ENCODE measurements at regions not wholly inside any gene's neighbourhood (a gene's known extent, or its start where the extent isn't known, plus 50 kb on each side); places are given as distances from the start of the nearest gene placed in this dataset.

DNA sequence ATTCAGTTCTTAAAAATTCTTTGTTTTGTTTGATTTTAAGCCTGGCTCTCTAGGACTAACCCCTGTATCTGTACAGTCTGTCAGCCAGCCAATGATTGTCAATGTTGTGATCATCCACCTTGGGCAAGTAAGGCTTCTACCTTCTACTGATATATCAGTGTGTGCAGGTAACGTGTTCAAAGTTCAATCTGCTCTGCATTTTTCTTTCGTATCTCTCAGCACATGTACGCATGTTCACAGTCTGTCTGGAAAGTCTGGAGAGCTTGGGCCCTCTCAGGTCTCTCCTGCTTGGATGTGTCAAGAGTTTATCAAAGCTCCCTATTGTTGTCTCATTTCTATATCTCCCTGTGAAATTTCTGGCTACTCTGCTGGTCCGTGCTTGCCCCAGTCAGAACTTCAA lies 138.6 kb upstream of the VRK1 start:
- no peak for DNase-seq (ENCODE audit: low read depth in 6 of 9, low spot score in 9 of 9)
- no peak overlapping the region for H3K4me3 ChIP-seq (ENCODE audit: low read length in 2 of 2)
- no peaks in the 10 kb centered on the region for H3K36me3 ChIP-seq (ENCODE audit: control insufficient read depth in 2 of 2, insufficient read depth in 2 of 2, low read length in 1 of 2)
- WGBS: 95% methylated on average over 4 of the region's 4 CpGs
- no peaks in the 10 kb centered on the region for H3K4me1 ChIP-seq (ENCODE audit: control insufficient read depth in 2 of 2, insufficient read depth in 2 of 2, low read length in 2 of 2)
- H3K27me3 ChIP-seq (ENCODE audit: control insufficient read depth in 2 of 2, insufficient read depth in 1 of 2, low read length in 1 of 2): peaks cover 0 to 13% of the 10 kb centered on the region in 2 donors
- no peak overlapping the region for H3K27ac ChIP-seq (ENCODE audit: low read depth in 1 of 2, low read length in 1 of 2)
- no peaks in the 10 kb centered on the region for H3K9me3 ChIP-seq (ENCODE audit: control insufficient read depth in 2 of 2, insufficient read depth in 1 of 2, low read length in 1 of 2)

GRCh38 chr14:96660123-96660522 lies 137.1 kb upstream of the VRK1 start:
- H3K4me3 ChIP-seq (ENCODE audit: low read length in 2 of 2): no peak overlapping the region
- H3K27me3 ChIP-seq (ENCODE audit: control insufficient read depth in 2 of 2, insufficient read depth in 1 of 2, low read length in 1 of 2): peaks cover 0 to 14% of the 10 kb centered on the region in 2 donors
- DNase-seq (ENCODE audit: low read depth in 6 of 9, low spot score in 9 of 9): no peak
- H3K4me1 ChIP-seq (ENCODE audit: control insufficient read depth in 2 of 2, insufficient read depth in 2 of 2, low read length in 2 of 2): no peaks in the 10 kb centered on the region
- H3K9me3 ChIP-seq (ENCODE audit: control insufficient read depth in 2 of 2, insufficient read depth in 1 of 2, low read length in 1 of 2): no peaks in the 10 kb centered on the region
- WGBS: 84% methylated on average over 1 of the region's 1 CpG
- H3K27ac ChIP-seq (ENCODE audit: low read depth in 1 of 2, low read length in 1 of 2): no peak overlapping the region
- H3K36me3 ChIP-seq (ENCODE audit: control insufficient read depth in 2 of 2, insufficient read depth in 2 of 2, low read length in 1 of 2): no peaks in the 10 kb centered on the region

DNA sequence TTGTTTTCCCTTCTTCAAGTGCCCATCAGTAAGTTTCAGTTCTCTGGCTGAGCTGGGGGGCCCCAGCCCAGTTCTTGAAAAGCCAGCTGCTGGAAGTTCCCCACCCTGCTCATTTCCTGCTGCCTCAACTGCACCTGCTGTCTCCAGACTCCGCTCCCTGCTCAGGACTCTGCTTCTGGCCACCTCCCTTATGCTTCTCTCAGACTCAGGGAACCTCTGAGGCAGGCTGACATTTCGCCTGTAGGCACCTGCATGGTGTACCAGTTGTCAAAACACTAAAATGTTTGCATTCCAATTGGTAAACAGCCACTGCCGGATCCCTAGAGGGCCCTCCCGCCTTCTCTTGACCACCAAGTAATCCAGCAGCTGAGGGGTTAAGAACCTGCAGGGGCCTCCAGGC lies 136.5 kb upstream of the VRK1 start:
- Histone ChIP-seq H3K4me3 (ENCODE audit: low read length in 2 of 2) (no peak overlapping the region), H3K27me3 (ENCODE audit: control insufficient read depth in 2 of 2, insufficient read depth in 1 of 2, low read length in 1 of 2) (peaks cover 0 to 15% of the 10 kb centered on the region in 2 donors), H3K4me1 (ENCODE audit: control insufficient read depth in 2 of 2, insufficient read depth in 2 of 2, low read length in 2 of 2) (no peaks in the 10 kb centered on the region), H3K27ac (ENCODE audit: low read depth in 1 of 2, low read length in 1 of 2) (no peak overlapping the region), H3K36me3 (ENCODE audit: control insufficient read depth in 2 of 2, insufficient read depth in 2 of 2, low read length in 1 of 2) (no peaks in the 10 kb centered on the region), H3K9me3 (ENCODE audit: control insufficient read depth in 2 of 2, insufficient read depth in 1 of 2, low read length in 1 of 2) (no peaks in the 10 kb centered on the region)
- WGBS: 85% methylated on average over 4 of the region's 4 CpGs
- DNase-seq (ENCODE audit: low read depth in 6 of 9, low spot score in 9 of 9): no peak

DNA sequence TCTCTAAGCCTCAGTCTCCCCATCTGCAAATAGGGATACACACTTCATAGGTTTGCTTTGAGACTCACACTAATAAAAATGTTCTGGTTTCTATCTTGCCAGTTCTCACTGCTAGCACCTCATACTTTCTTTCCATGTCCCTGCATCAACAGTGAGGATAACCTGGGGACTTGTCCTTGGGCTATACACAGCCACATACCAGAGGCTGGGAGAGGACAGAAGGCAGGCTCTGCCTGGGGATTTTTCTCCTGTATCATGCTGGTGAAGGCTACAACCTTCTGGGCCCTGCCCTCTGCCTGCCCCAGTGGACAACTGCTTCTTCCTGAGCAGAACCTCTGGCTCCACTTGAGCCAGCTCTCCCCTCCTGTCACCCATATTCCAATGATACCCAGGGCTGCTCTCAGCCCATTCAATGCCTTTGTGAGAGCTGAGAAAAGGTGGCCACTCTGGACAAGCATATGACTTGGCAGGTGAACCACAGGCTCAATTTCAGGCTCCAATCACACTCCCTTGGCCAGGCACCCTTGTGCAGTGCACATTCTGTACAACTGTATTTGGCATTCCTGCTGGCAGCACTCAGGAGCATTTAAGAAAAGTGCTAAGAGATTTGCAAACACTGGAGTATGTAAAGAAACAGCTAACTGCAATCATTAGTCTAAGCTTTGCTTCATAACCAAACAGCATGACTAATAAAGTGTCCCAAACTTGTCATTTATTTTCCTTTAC lies 135.8 kb upstream of the VRK1 start:
- H3K4me1 ChIP-seq (ENCODE audit: control insufficient read depth in 2 of 2, insufficient read depth in 2 of 2, low read length in 2 of 2): no peaks in the 10 kb centered on the region
- no peak overlapping the region for H3K27ac ChIP-seq (ENCODE audit: low read depth in 1 of 2, low read length in 1 of 2)
- H3K4me3 ChIP-seq (ENCODE audit: low read length in 2 of 2): no peak overlapping the region
- no peak for DNase-seq (ENCODE audit: low read depth in 6 of 9, low spot score in 9 of 9)
- H3K27me3 ChIP-seq (ENCODE audit: control insufficient read depth in 2 of 2, insufficient read depth in 1 of 2, low read length in 1 of 2): peaks cover 0 to 15% of the 10 kb centered on the region in 2 donors
- H3K36me3 ChIP-seq (ENCODE audit: control insufficient read depth in 2 of 2, insufficient read depth in 2 of 2, low read length in 1 of 2): no peaks in the 10 kb centered on the region
- no peaks in the 10 kb centered on the region for H3K9me3 ChIP-seq (ENCODE audit: control insufficient read depth in 2 of 2, insufficient read depth in 1 of 2, low read length in 1 of 2)

DNA sequence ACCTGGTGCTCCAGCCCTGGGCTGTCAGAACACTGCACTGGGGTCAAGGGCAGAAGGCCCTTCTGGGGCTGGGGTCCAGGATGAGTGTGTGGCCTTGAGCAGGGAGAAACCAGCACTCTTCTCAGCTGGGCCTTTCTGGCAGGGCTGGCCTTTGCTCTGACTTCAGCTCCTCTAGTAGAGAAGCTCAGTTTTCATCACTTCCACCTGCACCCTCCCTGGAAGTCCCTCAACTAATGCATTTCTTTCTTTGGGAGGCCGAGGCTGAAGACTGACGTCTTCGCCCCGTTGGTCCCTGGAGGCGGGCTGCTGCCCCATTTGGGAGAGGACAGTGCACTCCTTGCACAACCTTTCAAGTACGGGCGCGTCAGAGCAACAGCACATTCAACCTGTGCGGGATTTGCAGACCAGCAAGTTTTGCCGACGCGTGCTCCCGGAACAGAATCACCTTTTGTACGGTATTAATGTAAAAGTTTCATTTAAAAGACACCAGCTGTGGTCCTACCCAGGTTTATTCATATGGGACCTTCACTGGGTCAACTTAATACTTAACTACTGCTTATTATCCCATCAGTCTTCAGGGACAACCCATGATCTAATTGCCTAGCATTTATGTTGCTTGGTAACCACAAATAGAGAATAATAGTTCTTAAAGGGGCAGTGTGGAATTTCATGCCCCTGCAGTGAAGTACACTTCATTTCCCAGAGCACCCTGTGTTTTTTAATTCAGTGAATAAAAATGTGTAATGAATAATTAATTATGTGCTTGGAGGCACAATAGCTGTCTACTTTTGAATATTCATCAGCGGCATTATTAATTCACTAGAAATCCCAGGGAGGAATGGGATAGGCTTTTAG lies 134.8 kb upstream of the VRK1 start:
- H3K9me3 ChIP-seq (ENCODE audit: control insufficient read depth in 2 of 2, insufficient read depth in 1 of 2, low read length in 1 of 2): no peaks in the 10 kb centered on the region
- DNase-seq (ENCODE audit: low read depth in 6 of 9, low spot score in 9 of 9): no peak
- no peak overlapping the region for H3K4me3 ChIP-seq (ENCODE audit: low read length in 2 of 2)
- 93% methylated on average over 15 of the region's 15 CpGs for WGBS
- no peak overlapping the region for H3K27ac ChIP-seq (ENCODE audit: low read depth in 1 of 2, low read length in 1 of 2)
- H3K36me3 ChIP-seq (ENCODE audit: control insufficient read depth in 2 of 2, insufficient read depth in 2 of 2, low read length in 1 of 2): no peaks in the 10 kb centered on the region
- no peaks in the 10 kb centered on the region for H3K4me1 ChIP-seq (ENCODE audit: control insufficient read depth in 2 of 2, insufficient read depth in 2 of 2, low read length in 2 of 2)
- H3K27me3 ChIP-seq (ENCODE audit: control insufficient read depth in 2 of 2, insufficient read depth in 1 of 2, low read length in 1 of 2): peaks cover 0 to 15% of the 10 kb centered on the region in 2 donors

- WGBS: 97% methylated on average over 19 of the region's 19 CpGs
- no peaks in the 10 kb centered on the region for H3K4me1 ChIP-seq (ENCODE audit: control insufficient read depth in 2 of 2, insufficient read depth in 2 of 2, low read length in 2 of 2)
- no peaks in the 10 kb centered on the region for H3K9me3 ChIP-seq (ENCODE audit: control insufficient read depth in 2 of 2, insufficient read depth in 1 of 2, low read length in 1 of 2)
- H3K4me3 ChIP-seq (ENCODE audit: low read length in 2 of 2): no peak overlapping the region
- H3K27me3 ChIP-seq (ENCODE audit: control insufficient read depth in 2 of 2, insufficient read depth in 1 of 2, low read length in 1 of 2): peaks cover 0 to 15% of the 10 kb centered on the region in 2 donors
- DNase-seq (ENCODE audit: low read depth in 6 of 9, low spot score in 9 of 9): no peak
- no peak overlapping the region for H3K27ac ChIP-seq (ENCODE audit: low read depth in 1 of 2, low read length in 1 of 2)
- H3K36me3 ChIP-seq (ENCODE audit: control insufficient read depth in 2 of 2, insufficient read depth in 2 of 2, low read length in 1 of 2): no peaks in the 10 kb centered on the region
Observed at GRCh38 chr14:96663076-96663475, 134.1 kb upstream of the VRK1 start.

DNA sequence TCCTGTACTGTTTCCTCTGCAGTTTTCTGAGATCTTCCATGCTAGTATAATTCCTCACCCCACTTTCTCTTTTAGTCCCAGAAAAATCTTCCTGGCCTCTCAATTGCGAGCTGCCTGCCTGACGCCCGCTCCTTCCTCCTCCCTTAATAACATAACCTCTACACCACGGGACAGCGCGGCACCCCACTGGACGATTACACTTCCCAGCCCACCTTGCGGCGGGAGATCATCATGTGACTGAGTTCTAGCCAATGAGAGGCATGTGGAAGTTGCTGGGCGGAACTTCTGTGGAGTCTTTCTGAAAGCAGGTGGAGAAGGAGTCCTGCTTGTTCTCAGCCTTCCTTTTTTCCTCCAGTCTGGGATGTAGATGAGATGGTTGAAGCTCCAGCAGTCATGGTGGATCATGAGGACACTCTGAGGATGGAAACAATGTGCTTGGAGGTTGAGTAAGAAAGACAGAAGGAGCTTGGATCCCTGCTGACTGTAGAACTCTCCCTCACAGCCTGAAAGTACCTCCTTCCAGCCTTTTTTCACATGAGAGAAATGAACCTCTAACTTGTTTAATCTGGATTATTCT lies 133.6 kb upstream of the VRK1 start:
- H3K9me3 ChIP-seq (ENCODE audit: control insufficient read depth in 2 of 2, insufficient read depth in 1 of 2, low read length in 1 of 2): no peaks in the 10 kb centered on the region
- no peaks in the 10 kb centered on the region for H3K36me3 ChIP-seq (ENCODE audit: control insufficient read depth in 2 of 2, insufficient read depth in 2 of 2, low read length in 1 of 2)
- no peaks in the 10 kb centered on the region for H3K4me1 ChIP-seq (ENCODE audit: control insufficient read depth in 2 of 2, insufficient read depth in 2 of 2, low read length in 2 of 2)
- no peak overlapping the region for H3K27ac ChIP-seq (ENCODE audit: low read depth in 1 of 2, low read length in 1 of 2)
- whole genome bisulfite sequencing: 95% methylated on average over 10 of the region's 10 CpGs
- H3K4me3 ChIP-seq (ENCODE audit: low read length in 2 of 2): no peak overlapping the region
- peaks cover 0 to 15% of the 10 kb centered on the region in 2 donors for H3K27me3 ChIP-seq (ENCODE audit: control insufficient read depth in 2 of 2, insufficient read depth in 1 of 2, low read length in 1 of 2)
- DNase-seq (ENCODE audit: low read depth in 6 of 9, low spot score in 9 of 9): no peak

DNA sequence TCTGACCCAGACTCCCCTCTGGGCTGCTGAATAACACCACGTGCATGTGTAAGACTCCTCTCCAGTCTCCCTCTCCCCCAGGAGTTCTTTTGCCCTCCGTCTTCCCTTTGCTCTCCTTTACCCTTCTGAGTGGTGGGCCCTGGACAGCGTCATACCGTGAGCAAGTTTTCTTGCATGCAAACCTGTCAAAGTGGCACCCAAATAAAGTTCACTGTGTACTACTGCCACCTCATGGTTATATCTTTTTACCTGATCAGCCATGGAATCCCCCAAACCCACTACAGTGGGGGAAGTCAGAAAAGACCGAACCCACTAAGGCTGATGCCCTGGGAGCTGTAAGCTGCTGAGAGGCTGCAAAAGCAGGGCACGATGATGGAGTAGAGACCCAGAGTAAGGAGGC lies 131.1 kb upstream of the VRK1 start:
- 82% methylated on average over 6 of the region's 6 CpGs for WGBS
- no peak for DNase-seq (ENCODE audit: low read depth in 6 of 9, low spot score in 9 of 9)
- Histone ChIP-seq H3K4me3 (ENCODE audit: low read length in 2 of 2) (no peak overlapping the region), H3K27ac (ENCODE audit: low read depth in 1 of 2, low read length in 1 of 2) (no peak overlapping the region), H3K36me3 (ENCODE audit: control insufficient read depth in 2 of 2, insufficient read depth in 2 of 2, low read length in 1 of 2) (no peaks in the 10 kb centered on the region), H3K9me3 (ENCODE audit: control insufficient read depth in 2 of 2, insufficient read depth in 1 of 2, low read length in 1 of 2) (no peaks in the 10 kb centered on the region), H3K27me3 (ENCODE audit: control insufficient read depth in 2 of 2, insufficient read depth in 1 of 2, low read length in 1 of 2) (peaks cover 0 to 10% of the 10 kb centered on the region in 2 donors), H3K4me1 (ENCODE audit: control insufficient read depth in 2 of 2, insufficient read depth in 2 of 2, low read length in 2 of 2) (no peaks in the 10 kb centered on the region)

DNA sequence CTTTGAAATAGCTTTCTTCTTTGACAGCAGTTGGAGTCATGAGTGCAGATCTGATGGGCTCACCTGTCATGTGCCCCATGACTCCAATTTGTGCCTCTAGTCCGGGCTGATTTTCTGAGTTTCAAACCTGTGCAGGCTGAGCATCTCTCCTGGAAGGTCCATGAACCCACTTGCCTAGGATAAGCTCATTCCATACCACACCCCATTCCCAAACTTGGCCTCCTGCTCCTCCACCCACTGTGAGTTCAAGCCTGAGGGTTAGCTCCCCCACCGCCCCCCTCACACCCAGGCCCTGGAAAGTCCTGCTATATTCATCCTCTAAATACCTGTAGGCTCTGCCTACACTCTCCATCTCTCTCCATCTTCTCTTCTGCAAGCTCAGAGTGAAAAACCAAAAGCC lies 126.8 kb upstream of the VRK1 start:
- H3K4me1 ChIP-seq (ENCODE audit: control insufficient read depth in 2 of 2, insufficient read depth in 2 of 2, low read length in 2 of 2): no peaks in the 10 kb centered on the region
- no peak for DNase-seq (ENCODE audit: low read depth in 6 of 9, low spot score in 9 of 9)
- H3K27me3 ChIP-seq (ENCODE audit: control insufficient read depth in 2 of 2, insufficient read depth in 1 of 2, low read length in 1 of 2): no peaks in the 10 kb centered on the region
- H3K27ac ChIP-seq (ENCODE audit: low read depth in 1 of 2, low read length in 1 of 2): no peak overlapping the region
- H3K9me3 ChIP-seq (ENCODE audit: control insufficient read depth in 2 of 2, insufficient read depth in 1 of 2, low read length in 1 of 2): no peaks in the 10 kb centered on the region
- 95% methylated on average over 2 of the region's 2 CpGs for WGBS
- no peaks in the 10 kb centered on the region for H3K36me3 ChIP-seq (ENCODE audit: control insufficient read depth in 2 of 2, insufficient read depth in 2 of 2, low read length in 1 of 2)
- no peak overlapping the region for H3K4me3 ChIP-seq (ENCODE audit: low read length in 2 of 2)
